ENCODE measurements at regions not wholly inside any gene's neighbourhood (a gene's known extent, or its start where the extent isn't known, plus 50 kb on each side); places are given as distances from the start of the nearest gene placed in this dataset.

- no peak overlapping the region for H4K5ac ChIP-seq (ENCODE audit: insufficient read length, low read depth, low read length)
- H3K4me3 Mint-ChIP-seq = no peak overlapping the region
- WGBS (ENCODE audit: extremely low coverage, insufficient read length, low lambda C conversion rate) = no CpG with 5 or more reads among the region's 12 CpGs
Measured at GRCh38 chr9:87084407-87084806, 137.1 kb upstream of the GAS1 start.

More at GRCh38 chr9:87084407-87084806, 137.1 kb upstream of the GAS1 start:
- H2AFZ ChIP-seq (ENCODE audit: low read length) = no peak overlapping the region
- DNase-seq = no peak
- no peak overlapping the region for H2BK15ac ChIP-seq (ENCODE audit: low read depth, low read length)
- H3K14ac ChIP-seq (ENCODE audit: insufficient read depth, low read length) = no peak overlapping the region
- H3K9me3 ChIP-seq (ENCODE audit: control insufficient read depth, low read depth, low read length) = no peaks in the 10 kb centered on the region
- H4K20me1 ChIP-seq (ENCODE audit: control insufficient read depth, insufficient read depth, insufficient read length) = no peaks in the 10 kb centered on the region
- Mint-ChIP-seq H3K27me3 (ENCODE audit: low read depth) (no peaks in the 10 kb centered on the region; the same call in none of the 2 replicates), H3K9me3 (peaks cover 6 to 12% of the 10 kb centered on the region in 2 experiments), H3K36me3 (ENCODE audit: insufficient read depth in 1 of 3, low read depth in 3 of 3) (peaks cover 0 to 5% (median 0%) of the 10 kb centered on the region in 3 experiments; a peak in 2 of 7 replicates), H3K4me1 (no peaks in the 10 kb centered on the region), H3K27ac (no peak overlapping the region)
- H4K8ac ChIP-seq (replicated peaks; ENCODE audit: insufficient read length, low read depth, low read length) = no peak overlapping the region
- no peak overlapping the region for H3K9ac ChIP-seq (ENCODE audit: extremely low read depth, insufficient read length, low read length)
- no peak overlapping the region for H3K4me2 ChIP-seq (ENCODE audit: insufficient read depth, insufficient read length, low read length)
- TF ChIP-seq CTCF (conservative IDR thresholded peaks at IDR 0.05) = no peak
- no peak overlapping the region for H3T11ph ChIP-seq (ENCODE audit: low read length)
- H2BK12ac ChIP-seq (ENCODE audit: insufficient read length, low read depth, low read length) = no peak overlapping the region
- H3K27me3 ChIP-seq (ENCODE audit: insufficient read depth, low read length) = no peaks in the 10 kb centered on the region
- H2AK5ac ChIP-seq (ENCODE audit: insufficient read length, low read length) = no peak overlapping the region
- no peak overlapping the region for H3K27ac ChIP-seq (ENCODE audit: insufficient read length, low read depth, low read length)
- H2BK120ac ChIP-seq (ENCODE audit: low read depth, low read length, poor library complexity, severe bottlenecking) = no peak overlapping the region
- no peak overlapping the region for H3K56ac ChIP-seq (ENCODE audit: insufficient read length, low read depth, low read length)
- H3K4me1 ChIP-seq (ENCODE audit: insufficient read depth, low read length) = no peaks in the 10 kb centered on the region
- no peak overlapping the region for H2BK20ac ChIP-seq (ENCODE audit: low read depth, low read length, poor library complexity, severe bottlenecking)
- H3K79me1 ChIP-seq (ENCODE audit: insufficient read depth, low read depth, low read length, poor library complexity, severe bottlenecking) = no peaks in the 10 kb centered on the region
- H2BK5ac ChIP-seq (ENCODE audit: insufficient read length, low read length) = no peak overlapping the region
- no peak overlapping the region for H4K91ac ChIP-seq (ENCODE audit: insufficient read length, low read depth, low read length)
- H3K18ac ChIP-seq (ENCODE audit: insufficient read length, low read depth, low read length) = no peak overlapping the region
- H3K23me2 ChIP-seq (ENCODE audit: insufficient read length, low read depth, low read length, poor library complexity, severe bottlenecking) = no peaks in the 10 kb centered on the region
- H3K4ac ChIP-seq (ENCODE audit: low read depth, low read length) = no peak overlapping the region
- H3K23ac ChIP-seq (ENCODE audit: insufficient read length, low read depth, low read length) = no peak overlapping the region
- H3K79me2 ChIP-seq (ENCODE audit: insufficient read depth, low read length) = no peaks in the 10 kb centered on the region
